ENCODE measurements at regions not wholly inside any gene's neighbourhood (a gene's known extent, or its start where the extent isn't known, plus 50 kb on each side); places are given as distances from the start of the nearest gene placed in this dataset.
A peak's percentile ranks its signal among the peaks of the same experiment; 100 is the strongest.

DNA sequence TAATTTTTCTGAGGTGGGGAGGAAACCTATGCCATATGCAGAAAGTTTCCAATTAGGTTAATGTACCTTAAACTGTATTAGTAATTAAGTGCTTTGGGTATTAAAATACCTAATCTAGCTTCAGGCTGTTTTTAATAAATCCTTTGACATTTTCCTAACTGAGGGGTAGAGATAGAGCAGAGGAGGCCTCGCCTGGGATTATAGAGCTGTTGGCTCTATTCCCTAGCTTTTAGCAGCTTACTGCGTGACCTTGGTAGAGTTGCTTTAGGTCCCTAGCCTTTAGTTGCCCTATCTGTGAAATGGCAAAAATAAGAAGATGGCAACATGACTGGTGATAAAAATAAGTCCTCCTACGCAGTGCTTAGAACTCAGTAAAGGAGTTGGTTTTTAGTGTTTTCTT, 621.0 kb downstream of the LMO4 start:
- Mint-ChIP-seq H3K9me3 (no peaks in the 10 kb centered on the region), H3K36me3 (no peaks in the 10 kb centered on the region), H3K4me3 (no peak overlapping the region), H3K4me1 (no peaks in the 10 kb centered on the region), H3K27ac (no peak overlapping the region)
- ATAC-seq (no peak), DNase-seq (ENCODE audit: low spot score in 2 of 2) (no peak)

DNA sequence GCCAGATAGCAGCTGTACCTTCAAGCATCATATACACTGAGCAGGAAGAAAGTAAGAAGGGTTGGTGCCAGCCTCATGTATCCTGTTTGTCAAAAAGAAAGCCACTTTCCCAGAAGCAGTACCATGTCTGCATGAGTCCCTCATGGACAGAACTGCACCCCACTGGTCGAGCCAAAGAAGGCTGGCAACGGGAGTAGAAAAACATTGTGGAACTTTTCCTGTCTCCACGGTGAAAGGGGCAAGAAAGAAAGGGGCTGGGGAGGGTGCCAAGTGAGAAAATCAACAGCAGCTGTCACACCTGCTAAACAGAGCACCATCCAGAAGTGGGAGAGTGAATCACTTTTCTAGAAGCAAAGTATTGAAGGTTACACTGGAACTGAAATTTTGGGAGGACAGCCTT, 621.7 kb downstream of the LMO4 start:
- no peaks in the 10 kb centered on the region for H3K36me3 Mint-ChIP-seq
- H3K4me1 Mint-ChIP-seq = no peaks in the 10 kb centered on the region
- no peaks in the 10 kb centered on the region for H3K9me3 Mint-ChIP-seq
- no peak overlapping the region for H3K27ac Mint-ChIP-seq
- no peak for ATAC-seq
- H3K4me3 Mint-ChIP-seq = no peak overlapping the region
- no peak for DNase-seq (ENCODE audit: low spot score in 2 of 2)

- H3K36me3 Mint-ChIP-seq = no peaks in the 10 kb centered on the region
- no peaks in the 10 kb centered on the region for H3K9me3 Mint-ChIP-seq
- H3K4me3 Mint-ChIP-seq = no peak overlapping the region
- DNase-seq (ENCODE audit: low spot score in 2 of 2) = no peak
- no peak overlapping the region for H3K27ac Mint-ChIP-seq
- H3K4me1 Mint-ChIP-seq = no peaks in the 10 kb centered on the region
- ATAC-seq = no peak
Observed at GRCh38 chr1:87951409-87951808, 622.7 kb downstream of the LMO4 start.

GRCh38 chr1:87951852-87952251, 623.2 kb downstream of the LMO4 start:
- H3K27ac Mint-ChIP-seq = no peak overlapping the region
- H3K4me1 Mint-ChIP-seq = no peaks in the 10 kb centered on the region
- no peaks in the 10 kb centered on the region for H3K9me3 Mint-ChIP-seq
- ATAC-seq (no peak), DNase-seq (ENCODE audit: low spot score in 2 of 2) (no peak)
- H3K4me3 Mint-ChIP-seq = no peak overlapping the region
- no peaks in the 10 kb centered on the region for H3K36me3 Mint-ChIP-seq

DNA sequence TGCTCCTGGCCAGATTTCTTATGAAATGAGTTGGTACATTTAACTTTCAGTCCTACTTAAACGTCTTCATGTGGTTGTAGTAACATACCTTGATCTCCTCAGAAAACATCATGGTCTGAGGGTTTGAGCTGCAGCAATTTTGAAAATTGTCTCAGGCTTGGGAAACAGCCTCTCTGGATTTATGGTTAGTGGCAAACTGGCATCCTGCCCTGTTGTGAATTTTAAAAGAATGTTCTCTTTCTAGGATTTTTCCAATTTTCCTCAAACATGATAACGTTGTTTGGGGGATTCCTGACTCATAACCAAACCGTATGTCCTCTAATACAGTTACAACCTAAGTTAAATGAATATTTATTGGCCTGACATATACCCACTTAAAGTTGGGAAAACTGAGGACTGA, 624.4 kb downstream of the LMO4 start:
- Mint-ChIP-seq H3K27ac (no peak overlapping the region), H3K9me3 (no peaks in the 10 kb centered on the region), H3K4me1 (no peaks in the 10 kb centered on the region), H3K4me3 (no peak overlapping the region), H3K36me3 (no peaks in the 10 kb centered on the region)
- DNase-seq (ENCODE audit: low spot score in 2 of 2) (no peak), ATAC-seq (no peak)

DNA sequence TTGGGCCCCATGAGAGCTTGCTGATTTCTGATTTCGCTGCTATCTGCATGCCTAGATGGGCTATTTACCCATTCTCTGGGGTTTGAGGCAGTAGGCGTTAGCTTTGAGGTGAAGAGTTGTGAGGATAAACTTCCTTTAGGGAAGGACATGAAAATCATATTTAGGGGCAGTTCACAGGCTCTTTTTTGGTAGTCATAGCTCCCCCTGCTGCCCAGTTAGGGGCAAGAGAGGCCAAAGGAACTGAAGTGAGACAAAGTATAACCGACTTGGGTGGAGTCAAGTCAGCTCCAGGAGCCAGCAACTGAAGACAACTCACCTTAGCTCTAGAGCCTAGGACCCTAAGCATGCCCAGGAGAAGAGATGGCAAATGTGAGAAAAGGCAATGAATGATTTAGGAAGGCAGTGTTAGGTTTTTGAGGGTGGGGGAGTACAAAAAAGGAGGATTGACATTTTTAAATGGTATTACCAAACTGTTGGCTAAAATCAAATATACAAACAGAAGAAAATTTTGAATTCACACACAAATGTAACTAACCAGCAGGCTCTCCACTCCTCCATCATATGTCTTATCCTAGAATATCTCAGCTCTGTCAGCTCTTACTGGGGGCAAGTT, 625.2 kb downstream of the LMO4 start:
- Mint-ChIP-seq H3K9me3 (no peaks in the 10 kb centered on the region), H3K36me3 (no peaks in the 10 kb centered on the region), H3K27ac (no peak overlapping the region), H3K4me1 (no peaks in the 10 kb centered on the region), H3K4me3 (no peak overlapping the region)
- DNase-seq (ENCODE audit: low spot score in 2 of 2) (peak; percentile 28 to 58), ATAC-seq (peak; percentile 71)

DNA sequence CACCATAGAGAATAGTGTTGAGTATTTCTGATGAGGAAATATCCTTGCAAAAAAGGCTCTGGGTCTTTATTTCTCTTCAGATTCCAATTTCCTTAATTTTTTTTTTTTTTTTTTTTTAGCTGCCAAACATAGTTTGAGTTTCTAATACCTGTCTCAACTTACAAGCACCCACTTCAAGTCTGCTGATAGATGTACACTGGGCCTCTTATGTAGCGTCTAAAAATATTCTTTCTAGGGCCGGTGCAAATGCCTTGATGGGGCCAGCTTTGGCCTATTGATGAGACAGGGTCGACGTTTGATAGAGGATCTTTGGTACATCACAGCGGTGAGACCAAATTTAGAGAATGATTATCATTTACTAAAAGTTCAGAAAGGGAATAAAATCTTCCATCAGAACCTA, 626.4 kb downstream of the LMO4 start:
- ATAC-seq (no peak), DNase-seq (ENCODE audit: low spot score in 2 of 2) (no peak)
- no peak overlapping the region for H3K27ac Mint-ChIP-seq
- H3K4me3 Mint-ChIP-seq = no peak overlapping the region
- H3K4me1 Mint-ChIP-seq = no peaks in the 10 kb centered on the region
- no peaks in the 10 kb centered on the region for H3K9me3 Mint-ChIP-seq
- H3K36me3 Mint-ChIP-seq = no peaks in the 10 kb centered on the region

DNA sequence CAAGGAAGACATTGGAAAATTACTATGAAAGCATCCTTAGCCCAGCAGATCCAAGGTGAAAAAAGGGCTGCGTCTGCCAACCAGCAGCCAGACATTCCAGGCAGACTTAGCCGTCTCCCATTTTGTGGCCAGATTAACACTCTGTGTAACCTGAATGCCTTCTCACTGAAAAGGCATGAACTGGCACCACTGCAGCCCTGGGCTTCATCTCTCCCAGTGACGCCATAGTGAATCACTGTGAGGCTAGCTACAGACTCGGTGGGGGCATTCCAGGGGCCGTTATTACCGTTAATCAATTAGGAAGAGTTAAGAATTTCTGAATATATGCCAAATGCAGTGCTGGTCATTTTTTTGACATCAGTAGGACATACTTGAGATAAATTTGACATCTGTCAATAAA, 627.4 kb downstream of the LMO4 start:
- H3K4me1 Mint-ChIP-seq = no peaks in the 10 kb centered on the region
- DNase-seq (ENCODE audit: low spot score in 2 of 2) (no peak), ATAC-seq (no peak)
- H3K9me3 Mint-ChIP-seq = no peaks in the 10 kb centered on the region
- no peak overlapping the region for H3K4me3 Mint-ChIP-seq
- no peak overlapping the region for H3K27ac Mint-ChIP-seq
- no peaks in the 10 kb centered on the region for H3K36me3 Mint-ChIP-seq

- no peaks in the 10 kb centered on the region for H3K36me3 Mint-ChIP-seq
- no peak for DNase-seq (ENCODE audit: low spot score in 2 of 2)
- H3K4me3 Mint-ChIP-seq = no peak overlapping the region
- no peak overlapping the region for H3K27ac Mint-ChIP-seq
- no peaks in the 10 kb centered on the region for H3K4me1 Mint-ChIP-seq
- ATAC-seq = no peak
- no peaks in the 10 kb centered on the region for H3K9me3 Mint-ChIP-seq
Observed at GRCh38 chr1:87956750-87957149, 628.1 kb downstream of the LMO4 start.

- Mint-ChIP-seq H3K4me1 (no peaks in the 10 kb centered on the region), H3K36me3 (no peaks in the 10 kb centered on the region), H3K4me3 (no peak overlapping the region), H3K27ac (no peak overlapping the region), H3K9me3 (no peaks in the 10 kb centered on the region)
- DNase-seq (ENCODE audit: low spot score in 2 of 2) = no peak
- ATAC-seq = no peak
Observed at GRCh38 chr1:87957331-87957730, 628.7 kb downstream of the LMO4 start.

DNA sequence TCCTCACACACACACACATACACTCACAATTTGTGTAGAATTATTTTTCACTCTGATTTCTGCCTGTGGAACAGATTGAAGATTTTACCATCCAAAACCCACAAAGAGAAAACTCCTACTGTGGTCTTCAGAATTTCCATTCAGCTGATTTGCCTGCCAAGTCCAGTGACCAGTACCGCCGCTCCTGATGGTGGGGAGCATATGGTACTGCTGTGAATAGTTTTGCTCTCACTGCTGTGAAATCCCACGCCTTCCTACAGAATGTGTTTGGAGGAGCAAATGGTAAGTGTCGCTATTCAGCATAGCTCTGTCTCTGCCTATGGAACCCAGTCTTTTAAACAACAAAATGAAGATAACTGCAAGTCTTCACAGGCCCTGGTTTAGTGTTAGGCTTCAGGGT, 629.5 kb downstream of the LMO4 start:
- no peak for ATAC-seq
- DNase-seq (ENCODE audit: low spot score in 2 of 2) = no peak

DNA sequence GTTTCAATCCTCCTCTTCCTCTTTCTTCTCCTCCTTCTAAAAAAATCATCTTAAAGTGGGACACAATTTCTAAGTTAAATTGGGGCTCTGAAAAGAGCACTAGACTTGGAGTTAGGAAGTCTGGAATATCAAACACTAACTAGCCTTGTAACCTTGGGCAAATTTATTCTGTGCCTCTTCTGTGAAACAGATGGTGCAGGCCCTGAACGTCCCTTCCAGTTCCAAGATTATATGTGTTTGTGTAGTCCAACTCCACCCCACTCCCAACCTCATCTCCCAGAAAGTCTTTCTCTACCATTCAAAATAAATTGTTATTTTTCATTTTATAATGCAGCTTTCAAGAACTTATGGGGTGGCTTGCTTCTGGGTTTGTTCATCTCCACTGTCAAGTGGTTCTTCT, 630.0 kb downstream of the LMO4 start:
- Mint-ChIP-seq H3K27ac (no peak overlapping the region), H3K4me1 (no peaks in the 10 kb centered on the region), H3K36me3 (no peaks in the 10 kb centered on the region), H3K4me3 (no peak overlapping the region), H3K9me3 (no peaks in the 10 kb centered on the region)
- no peak for DNase-seq (ENCODE audit: low spot score in 2 of 2)
- no peak for ATAC-seq

More for the DNA sequence above, 629.5 kb downstream of the LMO4 start:
- no peaks in the 10 kb centered on the region for H3K9me3 Mint-ChIP-seq
- H3K4me3 Mint-ChIP-seq = no peak overlapping the region
- H3K4me1 Mint-ChIP-seq = no peaks in the 10 kb centered on the region
- no peak overlapping the region for H3K27ac Mint-ChIP-seq
- no peaks in the 10 kb centered on the region for H3K36me3 Mint-ChIP-seq

GRCh38 chr1:87959236-87959635, 630.6 kb downstream of the LMO4 start:
- H3K4me3 Mint-ChIP-seq = no peak overlapping the region
- DNase-seq (ENCODE audit: low spot score in 2 of 2) = no peak
- no peak for ATAC-seq
- H3K36me3 Mint-ChIP-seq = no peaks in the 10 kb centered on the region
- no peaks in the 10 kb centered on the region for H3K4me1 Mint-ChIP-seq
- H3K27ac Mint-ChIP-seq = no peak overlapping the region
- H3K9me3 Mint-ChIP-seq = no peaks in the 10 kb centered on the region

DNA sequence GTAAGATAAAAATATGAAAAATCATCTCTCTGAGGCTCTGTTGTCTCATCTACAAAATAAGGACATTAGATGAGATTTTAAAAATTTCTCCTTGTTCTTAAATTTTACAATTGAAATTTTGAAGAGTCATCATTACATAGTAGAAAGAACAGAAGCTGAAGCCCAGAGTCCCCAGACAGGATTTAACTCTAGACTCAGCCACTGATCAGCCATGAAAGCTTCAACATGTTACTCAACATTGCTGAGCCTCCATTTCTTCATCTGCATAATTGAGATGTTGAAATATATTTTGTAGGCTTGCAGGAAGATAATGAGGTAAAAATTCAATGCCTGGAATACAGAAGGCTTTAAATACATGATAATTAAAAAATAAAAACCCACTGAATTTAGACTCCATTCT, 633.3 kb downstream of the LMO4 start:
- Mint-ChIP-seq H3K9me3 (no peaks in the 10 kb centered on the region), H3K36me3 (no peaks in the 10 kb centered on the region), H3K27ac (no peak overlapping the region), H3K4me1 (no peaks in the 10 kb centered on the region), H3K4me3 (no peak overlapping the region)
- ATAC-seq = no peak
- DNase-seq (ENCODE audit: low spot score in 2 of 2) = no peak

DNA sequence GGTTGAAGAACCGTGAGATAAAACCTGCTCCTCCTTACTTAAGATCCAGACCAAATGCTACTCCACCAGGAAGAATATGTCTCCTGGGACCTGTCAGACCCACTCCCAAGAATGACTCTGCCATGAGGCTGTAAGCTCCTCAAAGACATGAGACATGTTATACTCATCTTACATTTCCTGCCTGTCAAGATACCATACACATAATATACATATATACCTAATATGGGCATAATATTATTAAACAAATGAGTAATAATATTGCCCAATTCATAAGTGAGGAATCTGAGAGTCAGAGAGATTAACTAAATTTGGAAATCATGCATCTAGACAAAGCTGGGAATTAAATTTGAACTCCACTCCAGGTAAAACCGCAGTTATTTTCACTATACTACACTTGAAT, 634.9 kb downstream of the LMO4 start:
- Mint-ChIP-seq H3K4me1 (no peaks in the 10 kb centered on the region), H3K36me3 (no peaks in the 10 kb centered on the region), H3K27ac (no peak overlapping the region), H3K4me3 (no peak overlapping the region), H3K9me3 (no peaks in the 10 kb centered on the region)
- DNase-seq (ENCODE audit: low spot score in 2 of 2) (no peak), ATAC-seq (no peak)

DNA sequence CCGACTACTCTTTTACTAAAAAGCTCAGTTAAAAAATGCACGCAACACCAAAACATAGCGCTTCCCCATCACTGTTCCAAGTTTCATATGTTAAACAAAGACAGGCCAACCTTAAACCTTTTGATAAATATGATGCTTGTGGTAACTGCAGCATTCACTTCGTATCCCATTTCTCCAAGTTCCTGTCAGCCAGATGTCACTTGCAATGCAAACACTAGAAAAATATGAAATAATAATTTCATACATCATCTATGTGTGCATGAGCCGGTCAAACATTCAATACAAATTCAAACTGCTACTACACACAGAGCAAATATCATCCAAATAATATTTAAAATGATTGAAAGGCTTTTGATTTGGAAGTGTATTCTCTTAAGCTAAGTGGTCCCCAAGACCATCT, 636.5 kb downstream of the LMO4 start:
- Mint-ChIP-seq H3K36me3 (no peaks in the 10 kb centered on the region), H3K4me1 (no peaks in the 10 kb centered on the region), H3K9me3 (no peaks in the 10 kb centered on the region), H3K27ac (no peak overlapping the region), H3K4me3 (no peak overlapping the region)
- DNase-seq (ENCODE audit: low spot score in 2 of 2) (no peak), ATAC-seq (no peak)

Measured in stimulated activated effector memory CD8-positive, alpha-beta T cell treated with anti-CD3 and anti-CD28 coated beads, Interleukin-12 subunit alpha, Interleukin-12 subunit beta, amount 100 ng/mL, for 72 hours (primary cell).